HG03095 (cell line): ENCODE measurements at regions not wholly inside any gene's neighbourhood (a gene's known extent, or its start where the extent isn't known, plus 50 kb on each side); places are given as distances from the start of the nearest gene placed in this dataset.
"Not testable (repeated sequence)": the region's sequence is repeated elsewhere in the genome, so short reads cannot be mapped to it uniquely, and the experiment has no call there.

Experiments
- ATAC-seq: cut with Tn5 transposase; IDR thresholded peaks from one replicate; pipeline ENCODE4 v1.9.1; 2021; ENCODE audit warnings: moderate library complexity; ENCODE audit not compliant: unreplicated experiment

- no peak for ATAC-seq
Observed at GRCh38 chr5:101278011-101278687, 375.1 kb upstream of the ST8SIA4 start.

DNA sequence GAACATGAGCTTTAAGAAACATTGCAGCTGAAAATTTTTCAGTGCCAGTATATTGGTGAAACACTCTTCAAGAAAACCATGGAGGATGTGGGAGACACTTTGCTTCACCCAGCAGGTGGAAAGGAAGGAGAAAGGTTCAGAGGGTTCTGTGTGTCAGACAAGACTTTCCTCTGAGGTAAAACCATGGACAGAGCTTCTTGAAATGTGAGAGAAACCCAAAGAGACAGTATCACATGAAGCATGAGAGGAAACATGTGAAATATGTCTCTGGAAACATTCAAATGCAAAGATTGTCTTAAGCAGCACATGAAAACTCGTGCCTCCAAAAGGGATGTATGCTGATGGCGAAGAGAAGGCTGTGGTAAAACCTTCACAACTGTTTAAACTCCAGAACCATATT lies 368.9 kb upstream of the ST8SIA4 start:
- ATAC-seq: no peak

DNA sequence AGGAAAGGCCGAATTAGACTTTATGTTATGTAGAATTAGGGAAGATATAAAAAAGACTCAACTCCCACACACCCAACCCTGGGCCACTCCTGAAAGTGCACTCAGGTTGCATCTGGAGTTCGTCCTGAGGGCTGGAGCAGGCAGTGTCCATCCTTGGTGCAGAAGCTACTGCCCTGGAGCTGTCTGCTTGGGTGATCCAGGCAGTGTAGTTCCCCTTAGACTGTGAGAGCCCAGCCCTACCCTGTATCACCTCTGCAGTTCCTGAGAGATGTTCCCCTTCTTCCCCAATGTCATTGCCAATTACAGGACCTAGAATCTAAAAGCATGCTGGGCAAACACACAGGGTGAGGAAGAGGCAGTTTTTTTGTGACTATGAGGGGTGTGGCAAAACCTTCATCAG lies 368.3 kb upstream of the ST8SIA4 start:
- no peak for ATAC-seq

DNA sequence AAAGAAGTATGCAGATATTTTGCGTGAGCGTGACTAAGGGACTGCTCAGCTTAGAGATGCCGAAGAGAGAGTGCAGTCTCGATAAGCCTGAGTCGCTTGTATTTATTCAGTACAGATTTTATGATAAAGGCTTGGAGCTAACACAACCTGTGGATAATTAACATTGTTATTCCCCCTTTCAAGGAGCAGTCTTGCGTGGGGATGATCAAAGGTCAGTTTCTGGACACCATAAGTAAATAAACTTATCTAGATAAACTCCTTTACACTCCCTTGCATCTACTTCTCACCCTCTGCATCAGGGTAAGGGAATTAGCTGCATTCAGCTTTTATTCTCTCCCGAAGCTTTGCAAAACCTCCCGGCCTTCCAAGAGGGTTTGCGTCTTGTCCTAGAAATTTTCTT lies 357.8 kb upstream of the ST8SIA4 start:
- ATAC-seq: no peak

DNA sequence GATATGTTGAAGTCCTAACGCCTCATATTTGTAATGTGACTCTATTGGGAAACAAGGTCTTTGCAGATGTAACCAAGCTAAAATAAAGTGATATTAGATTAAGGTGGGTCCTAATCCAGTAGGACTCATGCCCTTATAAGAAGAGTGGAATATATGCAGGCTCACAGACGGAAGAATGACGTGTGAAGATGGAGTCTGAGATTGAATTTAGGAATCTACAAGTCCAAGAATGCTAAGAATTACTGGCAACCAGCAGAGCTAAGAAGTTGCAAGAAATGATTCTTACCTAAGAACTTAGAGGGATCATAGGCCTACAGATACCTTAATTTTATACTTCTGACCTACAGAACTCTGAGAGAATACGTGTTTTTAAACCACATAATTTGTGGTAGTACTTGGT lies 350.0 kb upstream of the ST8SIA4 start:
- ATAC-seq: no peak

DNA sequence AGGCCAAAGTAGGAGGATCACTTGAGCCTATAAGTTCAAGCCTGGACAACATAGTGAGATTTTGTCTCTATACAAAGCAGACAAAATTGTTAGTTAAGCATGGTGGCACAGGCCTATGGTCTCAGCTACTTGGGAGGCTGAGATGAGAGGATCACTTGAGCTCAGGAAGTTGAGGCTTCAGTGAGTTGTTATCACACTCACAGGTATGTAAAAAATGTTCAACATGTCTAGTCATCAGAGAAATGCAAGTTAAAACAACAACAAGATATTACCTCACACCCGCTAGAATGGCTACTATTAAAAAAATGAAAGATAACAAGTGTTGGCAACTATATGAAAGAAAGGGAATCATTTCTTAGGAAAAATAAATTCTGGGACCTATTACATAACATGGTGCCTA lies 341.5 kb upstream of the ST8SIA4 start:
- no peak for ATAC-seq

GRCh38 chr5:101212942-101213514 lies 309.9 kb upstream of the ST8SIA4 start:
- no peak for ATAC-seq

- ATAC-seq: no peak
Observed at GRCh38 chr5:101206534-101206933, 303.5 kb upstream of the ST8SIA4 start.

DNA sequence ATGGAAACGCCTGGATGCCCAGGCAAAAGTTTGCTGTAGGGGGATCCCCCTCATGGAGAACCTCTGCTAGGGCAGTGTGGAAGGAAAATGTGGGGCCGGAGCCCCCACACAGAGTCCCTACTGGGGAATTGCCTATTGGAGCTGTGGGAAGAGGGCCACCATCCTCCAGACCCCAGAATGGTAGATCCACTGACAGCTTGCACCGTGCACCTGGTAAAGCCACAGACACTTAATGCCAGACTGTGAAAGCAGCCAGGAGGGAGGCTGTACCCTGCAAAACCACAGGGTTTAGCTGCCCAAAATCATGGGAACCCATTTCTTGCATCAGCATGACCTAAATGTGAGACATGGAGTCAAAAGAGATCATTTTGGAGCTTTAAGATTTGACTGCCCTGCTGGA lies 302.0 kb upstream of the ST8SIA4 start:
- not testable (repeated sequence) for ATAC-seq

DNA sequence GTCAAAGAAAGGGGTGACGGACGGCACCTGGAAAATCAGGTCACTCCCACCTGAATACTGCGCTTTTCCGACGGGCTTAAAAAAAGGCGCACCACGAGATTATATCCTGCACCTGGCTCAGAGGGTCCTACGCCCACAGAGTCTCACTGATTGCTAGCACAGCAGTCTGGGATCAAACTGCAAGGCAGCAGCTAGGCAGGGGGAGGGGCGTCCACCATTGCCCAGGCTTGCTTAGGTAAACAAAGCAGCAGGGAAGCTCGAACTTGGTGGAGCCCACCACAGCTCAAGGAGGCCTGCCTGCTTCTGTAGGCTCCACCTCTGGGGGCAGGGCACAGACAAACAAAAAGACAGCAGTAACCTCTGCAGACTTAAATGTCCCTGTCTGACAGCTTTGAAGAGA lies 277.3 kb upstream of the ST8SIA4 start:
- not testable (repeated sequence) for ATAC-seq

DNA sequence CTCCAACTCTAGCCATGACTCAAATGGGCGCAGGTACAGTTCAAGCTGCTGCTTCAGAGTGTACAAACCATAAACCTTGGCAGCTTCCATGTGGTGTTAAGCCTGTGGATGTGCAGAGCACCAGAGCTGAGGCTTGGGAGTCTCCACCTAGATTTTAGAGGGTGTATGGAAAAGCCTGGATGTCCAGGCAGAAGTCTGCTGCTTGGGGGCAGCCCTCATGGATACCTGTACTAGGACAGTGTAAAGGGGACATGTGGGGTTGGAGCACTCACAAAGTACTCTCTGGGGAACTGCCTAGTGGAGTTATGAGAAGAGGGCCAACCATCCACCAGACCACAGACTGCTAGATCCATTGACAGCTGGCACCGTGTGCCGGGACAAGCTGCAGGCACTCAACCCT lies 273.5 kb upstream of the ST8SIA4 start:
- no peak for ATAC-seq

DNA sequence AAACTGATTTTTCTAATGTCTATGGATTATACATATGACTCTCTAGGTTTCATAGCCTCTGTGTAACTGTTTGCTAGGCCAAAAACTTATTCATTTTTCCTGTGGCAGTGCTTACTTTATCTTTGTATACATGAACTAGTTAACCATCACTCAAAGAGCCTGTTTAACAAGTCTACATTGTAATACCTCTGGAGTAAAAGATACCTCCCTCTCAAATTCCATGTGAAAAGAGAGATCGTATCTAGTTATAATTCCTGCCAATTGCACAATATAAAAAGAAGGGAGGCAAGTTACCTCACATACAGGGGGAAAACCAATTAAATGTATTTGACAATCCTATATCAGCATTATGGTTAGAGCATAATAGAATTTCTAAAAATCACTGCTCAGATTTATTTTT lies 271.9 kb upstream of the ST8SIA4 start:
- no peak for ATAC-seq

DNA sequence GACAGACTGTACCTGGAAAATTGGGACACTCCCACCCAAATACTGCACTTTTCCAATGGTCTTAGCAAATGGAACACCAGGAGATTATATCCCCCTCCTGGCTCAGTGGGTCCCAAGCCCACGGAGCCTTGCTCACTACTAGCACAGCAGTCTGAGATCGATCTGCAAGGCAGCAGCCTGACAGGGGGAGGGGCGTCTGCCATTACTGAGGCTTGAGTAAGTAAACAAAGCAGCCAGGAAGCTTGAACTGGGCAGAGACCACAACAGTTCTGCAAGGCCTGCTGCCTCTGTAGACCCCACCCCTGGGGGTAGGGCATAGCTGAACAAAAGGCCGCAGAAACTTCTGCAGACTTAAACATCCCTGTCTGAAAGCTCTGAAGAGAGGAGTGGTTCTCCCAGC lies 260.0 kb upstream of the ST8SIA4 start:
- no peak for ATAC-seq

- ATAC-seq: no peak
Observed at GRCh38 chr5:101160002-101160401, 256.9 kb upstream of the ST8SIA4 start.

DNA sequence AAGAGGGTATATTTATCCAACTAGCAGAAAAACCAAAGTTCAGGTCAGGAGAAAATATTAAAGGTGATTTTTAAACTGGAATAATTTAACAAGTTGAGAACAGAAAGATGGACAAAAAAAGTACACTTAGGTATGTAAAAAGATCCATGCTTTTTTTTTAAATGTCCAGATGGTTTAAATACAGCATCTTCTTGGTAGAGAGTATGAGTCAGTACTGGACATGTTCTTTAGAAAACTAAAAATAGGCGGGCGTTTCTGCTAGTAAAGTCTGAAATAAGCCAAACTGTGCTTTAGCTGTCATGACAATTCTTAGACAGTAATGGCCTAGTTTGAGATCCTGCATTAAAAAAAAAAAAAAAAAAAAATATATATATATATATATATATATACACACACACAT lies 255.9 kb upstream of the ST8SIA4 start:
- ATAC-seq: no peak

DNA sequence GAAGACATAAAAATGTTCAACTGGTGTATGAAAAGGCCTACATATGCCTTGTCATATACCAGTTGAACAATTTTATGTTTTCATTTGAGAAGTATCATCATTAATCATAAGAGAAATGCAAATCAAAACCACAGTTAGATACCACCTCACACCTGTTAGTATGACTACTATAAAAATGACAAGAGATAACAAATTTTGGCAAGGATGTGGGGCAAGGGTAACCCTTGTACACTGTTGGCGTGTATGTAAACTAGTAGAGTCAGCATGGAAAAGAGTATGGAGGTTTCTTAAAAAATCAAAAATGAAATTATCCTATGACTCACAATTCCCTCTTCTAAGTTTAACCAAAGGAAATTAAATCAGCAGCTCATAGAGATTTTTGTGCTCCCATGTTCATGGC lies 250.4 kb upstream of the ST8SIA4 start:
- ATAC-seq: no peak

GRCh38 chr5:101143526-101143925 lies 240.4 kb upstream of the ST8SIA4 start:
- no peak for ATAC-seq

- ATAC-seq: no peak
Observed at GRCh38 chr5:101142102-101142501, 239.0 kb upstream of the ST8SIA4 start.

GRCh38 chr5:101136454-101136853 lies 233.4 kb upstream of the ST8SIA4 start:
- ATAC-seq: no peak

DNA sequence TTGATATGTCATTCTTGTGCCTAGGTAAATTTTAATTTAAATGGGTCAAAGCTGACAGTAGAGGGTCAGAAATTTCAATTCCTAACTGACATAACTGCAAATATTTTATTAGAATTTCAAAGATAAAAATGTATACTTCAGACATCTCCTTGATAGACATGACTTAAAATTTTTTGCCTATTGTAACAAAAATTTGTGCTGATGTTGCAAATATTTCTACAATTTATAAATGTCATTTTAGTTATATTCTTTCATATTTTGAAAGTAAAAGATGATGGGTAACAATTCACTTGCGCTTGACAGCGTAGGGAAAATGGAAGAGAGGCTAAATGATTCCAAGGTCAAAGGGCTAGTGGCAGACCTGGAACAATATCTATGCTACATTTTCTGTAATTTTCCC lies 220.3 kb upstream of the ST8SIA4 start:
- ATAC-seq: no peak

GRCh38 chr5:101112645-101113044 lies 209.6 kb upstream of the ST8SIA4 start:
- no peak for ATAC-seq

GRCh38 chr5:101103874-101104273 lies 200.8 kb upstream of the ST8SIA4 start:
- no peak for ATAC-seq

DNA sequence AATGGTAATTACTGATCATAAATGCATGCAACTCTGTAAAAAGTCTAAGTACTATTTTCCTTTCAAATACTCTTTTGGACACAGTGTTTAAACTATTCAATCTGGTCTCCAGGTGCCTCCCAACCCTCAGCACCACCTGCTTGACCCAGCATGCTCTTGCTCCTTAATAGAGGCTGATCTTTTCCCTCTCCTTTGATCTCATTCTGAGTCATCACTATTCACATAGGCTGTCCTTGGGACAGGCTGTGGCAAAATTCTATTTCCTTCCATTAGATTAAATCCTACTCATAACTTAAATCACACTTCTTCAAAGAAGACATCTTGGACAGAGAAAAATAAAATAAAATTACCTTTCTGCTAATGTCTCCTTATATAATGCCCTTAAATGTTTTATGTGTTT lies 199.4 kb upstream of the ST8SIA4 start:
- no peak for ATAC-seq
